ENCODE measurements at regions not wholly inside any gene's neighbourhood (a gene's known extent, or its start where the extent isn't known, plus 50 kb on each side); places are given as distances from the start of the nearest gene placed in this dataset.

- no peak for DNase-seq (ENCODE audit: low spot score in 2 of 2)
- 83 to 85% methylated on average over 5 of the region's 5 CpGs for WGBS, 2 donors
- intact Hi-C loops (cut with DNase I; ENCODE audit: low total_unique reads): no loop called here
- no peak overlapping the region for H3K4me3 ChIP-seq (ENCODE audit: low read depth, poor library complexity, severe bottlenecking)
- TF ChIP-seq, protein P1, sequence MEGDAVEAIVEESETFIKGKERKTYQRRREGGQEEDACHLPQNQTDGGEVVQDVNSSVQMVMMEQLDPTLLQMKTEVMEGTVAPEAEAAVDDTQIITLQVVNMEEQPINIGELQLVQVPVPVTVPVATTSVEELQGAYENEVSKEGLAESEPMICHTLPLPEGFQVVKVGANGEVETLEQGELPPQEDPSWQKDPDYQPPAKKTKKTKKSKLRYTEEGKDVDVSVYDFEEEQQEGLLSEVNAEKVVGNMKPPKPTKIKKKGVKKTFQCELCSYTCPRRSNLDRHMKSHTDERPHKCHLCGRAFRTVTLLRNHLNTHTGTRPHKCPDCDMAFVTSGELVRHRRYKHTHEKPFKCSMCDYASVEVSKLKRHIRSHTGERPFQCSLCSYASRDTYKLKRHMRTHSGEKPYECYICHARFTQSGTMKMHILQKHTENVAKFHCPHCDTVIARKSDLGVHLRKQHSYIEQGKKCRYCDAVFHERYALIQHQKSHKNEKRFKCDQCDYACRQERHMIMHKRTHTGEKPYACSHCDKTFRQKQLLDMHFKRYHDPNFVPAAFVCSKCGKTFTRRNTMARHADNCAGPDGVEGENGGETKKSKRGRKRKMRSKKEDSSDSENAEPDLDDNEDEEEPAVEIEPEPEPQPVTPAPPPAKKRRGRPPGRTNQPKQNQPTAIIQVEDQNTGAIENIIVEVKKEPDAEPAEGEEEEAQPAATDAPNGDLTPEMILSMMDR (IDR thresholded peaks at IDR 0.05): no peak
- TF ChIP-seq POLR2A (IDR thresholded peaks at IDR 0.05): no peak
These were observed 597.3 kb upstream of the POT1 start for GRCh38 chr7:125526958-125527357.

GRCh38 chr7:125526092-125526491 is 596.5 kb upstream of the POT1 start:
- TF ChIP-seq POLR2A (IDR thresholded peaks at IDR 0.05): no peak
- TF ChIP-seq, protein P1 (IDR thresholded peaks at IDR 0.05): no peak
- 100% methylated on average over 1 of the region's 1 CpG for WGBS, 2 donors
- H3K4me3 ChIP-seq (ENCODE audit: low read depth, poor library complexity, severe bottlenecking): no peak overlapping the region
- intact Hi-C loops (cut with DNase I; ENCODE audit: low total_unique reads): no loop called here
- DNase-seq (ENCODE audit: low spot score in 2 of 2): no peak

DNA sequence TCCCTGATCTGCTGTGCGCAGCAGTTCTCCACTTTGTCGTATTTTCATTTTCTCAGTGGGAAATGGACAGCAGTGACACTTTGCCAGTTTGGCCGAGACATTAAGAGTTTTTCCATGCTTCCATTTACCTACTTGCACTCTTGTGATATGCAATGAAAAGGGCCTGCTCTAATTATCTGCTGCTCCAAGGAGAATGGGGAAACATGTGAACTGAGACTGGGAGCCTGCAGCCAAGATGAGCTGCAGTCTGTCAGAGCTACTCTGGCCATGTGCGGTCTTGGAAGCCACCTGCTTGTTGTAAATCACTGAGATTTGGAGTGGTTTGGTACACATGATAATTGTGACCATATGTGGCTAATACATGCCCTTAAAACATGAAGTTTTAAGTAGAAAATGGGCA is 586.6 kb upstream of the POT1 start:
- no peak overlapping the region for H3K4me3 ChIP-seq (ENCODE audit: low read depth, poor library complexity, severe bottlenecking)
- intact Hi-C loops (cut with DNase I; ENCODE audit: low total_unique reads): no loop called here
- DNase-seq (ENCODE audit: low spot score in 2 of 2): no peak
- no peak for TF ChIP-seq POLR2A (IDR thresholded peaks at IDR 0.05)
- TF ChIP-seq, protein P1 (IDR thresholded peaks at IDR 0.05): no peak
- 51 to 60% methylated on average over 4 of the region's 4 CpGs for WGBS, 2 donors

GRCh38 chr7:125512373-125512772 is 582.7 kb upstream of the POT1 start:
- no peak overlapping the region for H3K4me3 ChIP-seq (ENCODE audit: low read depth, poor library complexity, severe bottlenecking)
- intact Hi-C loops (cut with DNase I; ENCODE audit: low total_unique reads): no loop called here
- 83 to 89% methylated on average over 1 of the region's 1 CpG for WGBS, 2 donors
- TF ChIP-seq, protein P1 (IDR thresholded peaks at IDR 0.05): no peak
- TF ChIP-seq POLR2A (IDR thresholded peaks at IDR 0.05): no peak
- no peak for DNase-seq (ENCODE audit: low spot score in 2 of 2)

DNA sequence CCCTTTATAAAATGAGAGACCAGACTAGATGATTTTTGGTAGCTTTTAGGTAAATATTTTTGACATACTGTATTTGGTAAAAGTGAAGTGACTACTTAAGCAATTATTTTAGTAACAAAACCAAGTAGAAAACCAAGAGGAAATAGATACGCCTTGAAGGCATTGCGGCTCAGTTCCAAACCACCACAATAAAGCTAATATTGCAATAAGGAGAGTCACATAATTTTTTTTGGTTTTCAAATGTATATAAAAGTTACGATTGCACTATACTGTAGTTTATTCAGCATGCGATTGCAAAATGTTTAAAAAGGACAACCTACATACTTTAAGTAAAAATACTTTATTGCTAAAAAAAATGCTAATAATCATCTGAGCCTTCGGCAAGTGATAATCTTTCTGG is 581.7 kb upstream of the POT1 start:
- TF ChIP-seq POLR2A (IDR thresholded peaks at IDR 0.05): no peak
- TF ChIP-seq, protein P1 (IDR thresholded peaks at IDR 0.05): no peak
- no peak for DNase-seq (ENCODE audit: low spot score in 2 of 2)
- 84 to 88% methylated on average over 5 of the region's 5 CpGs for WGBS, 2 donors
- intact Hi-C loops (cut with DNase I; ENCODE audit: low total_unique reads): no loop called here
- no peak overlapping the region for H3K4me3 ChIP-seq (ENCODE audit: low read depth, poor library complexity, severe bottlenecking)

- DNase-seq (ENCODE audit: low spot score in 2 of 2): no peak
- no peak overlapping the region for H3K4me3 ChIP-seq (ENCODE audit: low read depth, poor library complexity, severe bottlenecking)
- TF ChIP-seq POLR2A (IDR thresholded peaks at IDR 0.05): no peak
- TF ChIP-seq, protein P1 (IDR thresholded peaks at IDR 0.05): no peak
- WGBS, 2 donors: 57 to 74% methylated on average over 4 of the region's 4 CpGs
- intact Hi-C loops (cut with DNase I; ENCODE audit: low total_unique reads): no loop called here
These were observed 576.7 kb upstream of the POT1 start for GRCh38 chr7:125506331-125506730.
